Astrocyte of the cerebellum (primary cell): ENCODE measurements at regions not wholly inside any gene's neighbourhood (a gene's known extent, or its start where the extent isn't known, plus 50 kb on each side); places are given as distances from the start of the nearest gene placed in this dataset.

Experiments
- DNase-seq: peaks from one replicate; pipeline ENCODE4 v3.0.0-alpha.2; 2011; ENCODE audit warnings: low read depth
- H3K4me3 ChIP-seq: 2 replicates; pipeline ENCODE4 v1.5.1; 2011; ENCODE audit warnings: mild to moderate bottlenecking, low read depth, low read length, moderate library complexity
- in situ Hi-C: cut with HindIII; loops from 2 replicates; pipeline ENCODE4 v1.10.0; 2017; ENCODE audit warnings: low sequenced_read_pairs
- TF ChIP-seq, protein P1 (sequence below): IDR thresholded peaks from 2 replicates; pipeline ENCODE4 v1.5.1; 2012; ENCODE audit warnings: low read length, low read depth, moderate library complexity, mild to moderate bottlenecking; ENCODE audit errors: missing control alignments

DNA sequence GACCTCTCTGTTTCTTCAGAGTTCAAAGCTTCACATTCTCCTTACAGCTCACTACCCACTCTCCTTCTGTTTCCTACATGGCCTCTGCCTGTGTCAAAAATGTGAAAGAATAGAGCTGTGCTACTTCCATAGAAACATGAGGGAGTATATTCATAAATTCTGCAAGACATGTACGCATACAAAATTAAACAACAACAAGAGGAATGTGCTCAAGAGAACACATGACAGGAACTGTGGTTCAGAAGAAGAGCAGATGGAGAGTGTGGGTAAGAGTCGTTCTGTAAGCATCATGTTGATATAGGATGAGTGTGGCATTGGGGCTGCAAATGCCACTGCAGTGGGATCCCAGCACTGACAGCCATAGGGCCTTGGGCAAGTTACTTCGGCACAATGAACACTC is 266.6 kb upstream of the SASH1 start:
- no peak for DNase-seq
- in situ Hi-C loops, result no loop called here
- TF ChIP-seq, protein P1, sequence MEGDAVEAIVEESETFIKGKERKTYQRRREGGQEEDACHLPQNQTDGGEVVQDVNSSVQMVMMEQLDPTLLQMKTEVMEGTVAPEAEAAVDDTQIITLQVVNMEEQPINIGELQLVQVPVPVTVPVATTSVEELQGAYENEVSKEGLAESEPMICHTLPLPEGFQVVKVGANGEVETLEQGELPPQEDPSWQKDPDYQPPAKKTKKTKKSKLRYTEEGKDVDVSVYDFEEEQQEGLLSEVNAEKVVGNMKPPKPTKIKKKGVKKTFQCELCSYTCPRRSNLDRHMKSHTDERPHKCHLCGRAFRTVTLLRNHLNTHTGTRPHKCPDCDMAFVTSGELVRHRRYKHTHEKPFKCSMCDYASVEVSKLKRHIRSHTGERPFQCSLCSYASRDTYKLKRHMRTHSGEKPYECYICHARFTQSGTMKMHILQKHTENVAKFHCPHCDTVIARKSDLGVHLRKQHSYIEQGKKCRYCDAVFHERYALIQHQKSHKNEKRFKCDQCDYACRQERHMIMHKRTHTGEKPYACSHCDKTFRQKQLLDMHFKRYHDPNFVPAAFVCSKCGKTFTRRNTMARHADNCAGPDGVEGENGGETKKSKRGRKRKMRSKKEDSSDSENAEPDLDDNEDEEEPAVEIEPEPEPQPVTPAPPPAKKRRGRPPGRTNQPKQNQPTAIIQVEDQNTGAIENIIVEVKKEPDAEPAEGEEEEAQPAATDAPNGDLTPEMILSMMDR, result no peak
- no peak overlapping the region for H3K4me3 ChIP-seq

DNA sequence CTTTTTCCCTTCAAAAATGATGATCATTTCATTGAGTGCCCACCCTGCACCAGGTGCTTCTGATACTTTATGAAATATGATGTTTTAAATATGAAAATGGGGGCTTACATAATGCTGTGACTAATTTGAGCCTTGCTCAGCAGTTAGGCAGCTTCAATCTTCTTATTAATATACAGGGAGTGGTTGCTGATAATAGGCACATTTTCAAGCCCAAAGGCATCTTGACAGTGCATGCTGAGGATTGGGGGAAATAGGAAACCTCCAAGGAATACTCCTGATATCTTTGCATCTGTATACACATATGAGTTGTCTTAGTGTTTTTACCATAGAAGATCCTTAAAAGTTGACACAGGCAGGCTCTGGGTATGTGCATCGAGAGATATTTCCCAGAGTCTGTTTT is 262.3 kb upstream of the SASH1 start:
- H3K4me3 ChIP-seq, result no peak overlapping the region
- DNase-seq, result no peak
- TF ChIP-seq, protein P1, result no peak
- in situ Hi-C loops, result no loop called here

GRCh38 chr6:148081076-148081475 is 261.6 kb upstream of the SASH1 start:
- no peak for DNase-seq
- H3K4me3 ChIP-seq, result no peak overlapping the region
- in situ Hi-C loops, result no loop called here
- TF ChIP-seq, protein P1, result no peak

GRCh38 chr6:148082044-148082443 is 260.6 kb upstream of the SASH1 start:
- in situ Hi-C loops, result no loop called here
- DNase-seq, result no peak
- no peak overlapping the region for H3K4me3 ChIP-seq
- TF ChIP-seq, protein P1, result no peak

- in situ Hi-C loops, result no loop called here
- TF ChIP-seq, protein P1, result no peak
- no peak overlapping the region for H3K4me3 ChIP-seq
- no peak for DNase-seq
Observed at GRCh38 chr6:148082696-148083095, 259.9 kb upstream of the SASH1 start.

GRCh38 chr6:148085631-148086331 is 256.9 kb upstream of the SASH1 start:
- no peak for DNase-seq
- no peak overlapping the region for H3K4me3 ChIP-seq
- in situ Hi-C loops, result no loop called here
- TF ChIP-seq, protein P1, result no peak
